PC-9 (cell line): ENCODE measurements at regions not wholly inside any gene's neighbourhood (a gene's known extent, or its start where the extent isn't known, plus 50 kb on each side); places are given as distances from the start of the nearest gene placed in this dataset.

Experiments used
- BruUV-seq: library from RNA; stranded (reverse); fragments of 400-500 nt; replicated peaks from 2 replicates; lab custom pipeline; 2021; lab: Mats Ljungman, UMichigan
- CTCF ChIA-PET: fragments of 300-600 bp; sonication (Branson Sonifier 250); formaldehyde crosslinking; loops from one replicate; lab custom pipeline; 2022; ENCODE audit warnings: antibody characterized with exemption; lab: Charles Lee
- POLR2A ChIA-PET: fragments of 300-600 bp; sonication (Branson Sonifier 250); formaldehyde crosslinking; loops from one replicate; lab custom pipeline; 2022; ENCODE audit warnings: antibody characterized with exemption; ENCODE audit not compliant: unreplicated experiment; lab: Charles Lee
- DNase-seq, 2 experiments: peaks; one replicate each; pipeline versions ENCODE4 v3.0.0 to v3.0.0-alpha.2; 2015 to 2022; ENCODE audit warnings: mixed read lengths in 1 of 2
- H2AFZ ChIP-seq: fragments of 200-600 bp; sonication (generic); 2 replicates; pipeline ENCODE4 v1.8.1; 2017; ENCODE audit warnings: antibody characterized with exemption
- H3F3A ChIP-seq: fragments of 200-600 bp; sonication (generic); 2 replicates; pipeline ENCODE4 v1.8.1; 2017; ENCODE audit warnings: antibody characterized with exemption, mild to moderate bottlenecking, low read depth; ENCODE audit not compliant: insufficient read depth
- H3K27ac ChIP-seq: fragments of 200-600 bp; sonication (generic); 2 replicates; pipeline ENCODE4 v1.6.1; 2016; ENCODE audit warnings: mixed run types
- H3K27me3 ChIP-seq: fragments of 200-600 bp; sonication (generic); 2 replicates; pipeline ENCODE4 v1.6.1; 2016; ENCODE audit warnings: low read depth, mixed run types; ENCODE audit not compliant: insufficient read depth
- H3K36me3 ChIP-seq: fragments of 200-600 bp; sonication (generic); 2 replicates; pipeline ENCODE4 v1.6.1; 2016; ENCODE audit warnings: low read depth, mixed run types
- H3K4me1 ChIP-seq: fragments of 200-600 bp; sonication (generic); replicated peaks from 2 replicates; pipeline ENCODE4 v1.6.1; 2016; ENCODE audit warnings: mixed run types; ENCODE audit not compliant: insufficient read depth
- H3K4me2 ChIP-seq: fragments of 200-600 bp; sonication (generic); 2 replicates; pipeline ENCODE4 v1.6.1; 2017; ENCODE audit warnings: mixed run types
- H3K4me3 ChIP-seq: fragments of 200-600 bp; sonication (generic); 2 replicates; pipeline ENCODE4 v1.6.1; 2016; ENCODE audit warnings: mixed run types
- H3K79me2 ChIP-seq: fragments of 200-600 bp; sonication (generic); 2 replicates; pipeline ENCODE4 v1.6.1; 2017; ENCODE audit warnings: low read depth, mixed run types
- H3K9me2 ChIP-seq: fragments of 200-600 bp; sonication (generic); 2 replicates; pipeline ENCODE4 v1.8.1; 2017; ENCODE audit warnings: mild to moderate bottlenecking; ENCODE audit not compliant: insufficient read depth
- H3K9me3 ChIP-seq: fragments of 200-600 bp; sonication (generic); 2 replicates; pipeline ENCODE4 v1.8.1; 2016; ENCODE audit warnings: low read depth; ENCODE audit not compliant: insufficient read depth
- H4K20me1 ChIP-seq: fragments of 200-600 bp; sonication (generic); 2 replicates; pipeline ENCODE4 v1.8.1; 2017; ENCODE audit not compliant: insufficient read depth
- CTCF ChIP-seq: fragments of 200-600 bp; sonication (generic); conservative IDR thresholded peaks from 2 replicates; pipeline ENCODE4 v1.6.1; 2017; ENCODE audit warnings: mixed run types, antibody characterized with exemption, mild to moderate bottlenecking, moderate library complexity
- EZH2 ChIP-seq: fragments of 200-600 bp; sonication (generic); IDR thresholded peaks from 2 replicates; pipeline ENCODE4 v1.8.0; 2017; ENCODE audit warnings: antibody characterized with exemption, low read depth
- intact Hi-C: fragments of 100-400 bp; cut with micrococcal nuclease; formaldehyde crosslinking; loops from one replicate; pipeline ENCODE4 v1.10.0; 2022; ENCODE audit not compliant: unreplicated experiment

- no TSS peak for BruUV-seq
- POLR2A ChIA-PET = no interaction called here
- CTCF ChIA-PET = no interaction called here
Observed at GRCh38 chr9:90088434-90088833, 483.6 kb downstream of the GADD45G start.

GRCh38 chr9:90088856-90089255 is 484.0 kb downstream of the GADD45G start:
- Histone ChIP-seq H4K20me1 (no peaks in the 10 kb centered on the region), H3K36me3 (no peaks in the 10 kb centered on the region), H3K79me2 (no peaks in the 10 kb centered on the region), H3K27me3 (peaks cover 84% of the 10 kb centered on the region), H3K9me3 (no peaks in the 10 kb centered on the region), H2AFZ (no peak overlapping the region), H3K4me3 (no peak overlapping the region), H3K9me2 (no peaks in the 10 kb centered on the region), H3K27ac (no peak overlapping the region), H3K4me2 (no peak overlapping the region), H3K4me1 (no peaks in the 10 kb centered on the region), H3F3A (no peaks in the 10 kb centered on the region)
- no peak for DNase-seq
- intact Hi-C loops = no loop called here
- no TSS peak for BruUV-seq
- TF ChIP-seq EZH2 (no peak), CTCF (no peak)
- ChIA-PET CTCF (no interaction called here), POLR2A (no interaction called here)

More at GRCh38 chr9:90088434-90088833, 483.6 kb downstream of the GADD45G start:
- Histone ChIP-seq H3K9me3 (no peaks in the 10 kb centered on the region), H3K9me2 (no peaks in the 10 kb centered on the region), H3K4me1 (no peaks in the 10 kb centered on the region), H3K4me2 (no peak overlapping the region), H2AFZ (no peak overlapping the region), H3K27me3 (peaks cover 84% of the 10 kb centered on the region), H3K36me3 (no peaks in the 10 kb centered on the region), H3K4me3 (no peak overlapping the region), H3F3A (no peaks in the 10 kb centered on the region), H4K20me1 (no peaks in the 10 kb centered on the region), H3K79me2 (no peaks in the 10 kb centered on the region), H3K27ac (no peak overlapping the region)
- no peak for DNase-seq
- no peak for TF ChIP-seq EZH2
- TF ChIP-seq CTCF = no peak
- intact Hi-C loops = no loop called here

- Histone ChIP-seq H3K79me2 (no peaks in the 10 kb centered on the region), H3K9me2 (no peaks in the 10 kb centered on the region), H3K36me3 (no peaks in the 10 kb centered on the region), H3F3A (no peaks in the 10 kb centered on the region), H3K4me2 (no peak overlapping the region), H3K9me3 (no peaks in the 10 kb centered on the region), H3K4me3 (no peak overlapping the region), H2AFZ (no peak overlapping the region), H3K27ac (no peak overlapping the region), H4K20me1 (no peaks in the 10 kb centered on the region), H3K27me3 (peaks cover 81% of the 10 kb centered on the region), H3K4me1 (no peaks in the 10 kb centered on the region)
- CTCF ChIA-PET = no interaction called here
- POLR2A ChIA-PET = no interaction called here
- no peak for DNase-seq
- BruUV-seq = no TSS peak
- intact Hi-C loops = no loop called here
- no peak for TF ChIP-seq EZH2
- TF ChIP-seq CTCF = no peak
Observed at GRCh38 chr9:90090997-90091396, 486.2 kb downstream of the GADD45G start.
